ENCODE measurements at regions not wholly inside any gene's neighbourhood (a gene's known extent, or its start where the extent isn't known, plus 50 kb on each side); places are given as distances from the start of the nearest gene placed in this dataset.

GRCh38 chr12:41936333-41936732 lies 208.3 kb downstream of the GXYLT1 start:
- no peak for DNase-seq
- ATAC-seq, result no peak
- TF ChIP-seq, protein P1, sequence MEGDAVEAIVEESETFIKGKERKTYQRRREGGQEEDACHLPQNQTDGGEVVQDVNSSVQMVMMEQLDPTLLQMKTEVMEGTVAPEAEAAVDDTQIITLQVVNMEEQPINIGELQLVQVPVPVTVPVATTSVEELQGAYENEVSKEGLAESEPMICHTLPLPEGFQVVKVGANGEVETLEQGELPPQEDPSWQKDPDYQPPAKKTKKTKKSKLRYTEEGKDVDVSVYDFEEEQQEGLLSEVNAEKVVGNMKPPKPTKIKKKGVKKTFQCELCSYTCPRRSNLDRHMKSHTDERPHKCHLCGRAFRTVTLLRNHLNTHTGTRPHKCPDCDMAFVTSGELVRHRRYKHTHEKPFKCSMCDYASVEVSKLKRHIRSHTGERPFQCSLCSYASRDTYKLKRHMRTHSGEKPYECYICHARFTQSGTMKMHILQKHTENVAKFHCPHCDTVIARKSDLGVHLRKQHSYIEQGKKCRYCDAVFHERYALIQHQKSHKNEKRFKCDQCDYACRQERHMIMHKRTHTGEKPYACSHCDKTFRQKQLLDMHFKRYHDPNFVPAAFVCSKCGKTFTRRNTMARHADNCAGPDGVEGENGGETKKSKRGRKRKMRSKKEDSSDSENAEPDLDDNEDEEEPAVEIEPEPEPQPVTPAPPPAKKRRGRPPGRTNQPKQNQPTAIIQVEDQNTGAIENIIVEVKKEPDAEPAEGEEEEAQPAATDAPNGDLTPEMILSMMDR (IDR thresholded peaks at IDR 0.05), result no peak
- Histone ChIP-seq H3K27ac (no peak overlapping the region), H3K27me3 (no peaks in the 10 kb centered on the region), H3K4me1 (peaks cover 4% of the 10 kb centered on the region), H3K36me3 (no peaks in the 10 kb centered on the region), H3K4me3 (no peak overlapping the region), H3K9me3 (no peaks in the 10 kb centered on the region)
- intact Hi-C loops (cut with DNase I), result no loop called here

DNA sequence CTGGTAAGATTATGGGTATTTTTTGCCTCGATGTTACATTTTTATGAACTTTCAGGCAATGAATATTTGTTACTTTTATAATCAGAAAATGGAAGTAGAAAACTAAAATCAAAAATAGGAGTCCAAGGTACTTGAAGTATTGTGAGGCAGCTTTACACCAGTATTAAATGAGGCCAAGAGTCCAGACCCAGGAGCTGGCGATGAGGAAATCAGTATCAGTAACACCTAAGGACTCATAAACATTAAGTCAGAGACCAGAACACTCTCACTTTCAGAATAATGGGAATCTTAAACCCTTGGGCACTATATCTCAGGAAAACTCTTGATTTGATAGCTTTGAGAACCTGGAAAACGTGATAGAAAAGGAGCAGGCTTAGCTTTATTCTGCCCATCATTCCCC lies 208.8 kb downstream of the GXYLT1 start:
- Histone ChIP-seq H3K27ac (no peak overlapping the region), H3K4me1 (peaks cover 4% of the 10 kb centered on the region), H3K4me3 (no peak overlapping the region), H3K36me3 (no peaks in the 10 kb centered on the region), H3K27me3 (no peaks in the 10 kb centered on the region), H3K9me3 (no peaks in the 10 kb centered on the region)
- intact Hi-C loops (cut with DNase I), result no loop called here
- no peak for DNase-seq
- TF ChIP-seq, protein P1 (IDR thresholded peaks at IDR 0.05), result no peak
- no peak for ATAC-seq

DNA sequence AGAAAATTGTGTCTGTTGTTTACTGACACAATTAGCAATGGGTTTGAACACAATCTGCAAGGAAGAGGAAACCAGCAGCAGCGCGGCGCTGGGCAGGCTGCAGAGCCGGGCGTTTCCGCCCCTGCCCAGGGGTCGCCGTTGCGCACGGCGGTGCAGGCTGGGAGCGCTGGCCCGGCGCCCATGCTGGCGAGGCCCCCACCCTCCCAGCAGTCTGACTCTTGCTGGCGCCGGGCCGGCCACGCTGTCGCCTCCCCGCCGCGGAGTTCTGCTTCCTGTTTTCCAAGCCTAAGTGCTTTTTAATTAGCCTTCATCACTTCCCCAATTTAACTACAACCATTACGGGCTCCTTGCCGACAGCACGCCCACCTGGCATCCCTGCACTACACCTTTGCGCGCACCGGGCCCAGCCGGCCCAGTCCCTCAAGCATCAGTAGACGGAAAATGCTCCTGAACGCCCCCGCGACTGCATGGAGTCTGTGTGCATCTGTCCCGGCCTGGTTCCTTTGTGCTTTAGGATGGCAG lies 212.1 kb downstream of the GXYLT1 start:
- peak; percentile 83 for DNase-seq
- H3K36me3 ChIP-seq, result no peaks in the 10 kb centered on the region
- intact Hi-C loops (cut with DNase I), result no loop called here
- TF ChIP-seq, protein P1 (IDR thresholded peaks at IDR 0.05), result peak; percentile 17
- peak; percentile 95 for ATAC-seq
- H3K27ac ChIP-seq, result peak overlapping the region; percentile 63
- H3K4me1 ChIP-seq, result peaks cover 4% of the 10 kb centered on the region
- peak overlapping the region; percentile 54 for H3K4me3 ChIP-seq
- H3K27me3 ChIP-seq, result no peaks in the 10 kb centered on the region
- no peaks in the 10 kb centered on the region for H3K9me3 ChIP-seq

DNA sequence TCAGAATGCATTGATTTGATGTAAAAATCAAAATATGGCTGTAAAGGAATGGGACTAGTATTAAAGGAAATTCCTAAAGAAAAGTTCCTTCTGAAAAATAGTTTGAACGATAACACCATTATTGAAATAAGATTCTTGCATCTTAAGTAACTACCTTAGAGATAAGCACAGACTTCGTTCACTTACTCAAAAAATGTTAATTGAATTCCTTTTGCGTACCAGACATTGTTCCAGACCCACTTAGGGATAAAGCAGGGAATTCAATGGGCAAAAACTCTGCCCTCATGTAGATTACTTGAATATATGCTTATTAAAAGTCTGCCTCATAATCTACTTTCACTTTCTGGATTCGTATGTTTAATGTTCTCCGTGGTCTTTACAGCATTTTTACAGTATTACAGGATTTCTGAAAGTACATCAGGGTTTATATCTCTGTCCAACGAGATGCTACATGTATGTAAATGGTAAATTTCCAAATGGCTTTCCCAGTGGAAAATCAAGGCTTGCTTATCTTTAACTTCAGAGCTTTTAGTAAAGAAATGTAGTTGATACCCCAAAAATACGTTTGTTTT lies 213.7 kb downstream of the GXYLT1 start:
- TF ChIP-seq, protein P1 (IDR thresholded peaks at IDR 0.05), result no peak
- Histone ChIP-seq H3K36me3 (no peaks in the 10 kb centered on the region), H3K27ac (no peak overlapping the region), H3K4me3 (peak overlapping the region; percentile 25), H3K4me1 (peaks cover 4% of the 10 kb centered on the region), H3K27me3 (no peaks in the 10 kb centered on the region), H3K9me3 (no peaks in the 10 kb centered on the region)
- intact Hi-C loops (cut with DNase I), result no loop called here
- ATAC-seq, result no peak
- DNase-seq, result no peak

GRCh38 chr12:41924111-41924510 lies 220.6 kb downstream of the GXYLT1 start:
- H3K36me3 ChIP-seq, result no peaks in the 10 kb centered on the region
- no peak overlapping the region for H3K4me3 ChIP-seq
- H3K9me3 ChIP-seq, result no peaks in the 10 kb centered on the region
- H3K27ac ChIP-seq, result no peak overlapping the region
- intact Hi-C loops (cut with DNase I), result no loop called here
- TF ChIP-seq, protein P1 (IDR thresholded peaks at IDR 0.05), result no peak
- H3K4me1 ChIP-seq, result no peaks in the 10 kb centered on the region
- H3K27me3 ChIP-seq, result no peaks in the 10 kb centered on the region
- DNase-seq, result no peak
- no peak for ATAC-seq

DNA sequence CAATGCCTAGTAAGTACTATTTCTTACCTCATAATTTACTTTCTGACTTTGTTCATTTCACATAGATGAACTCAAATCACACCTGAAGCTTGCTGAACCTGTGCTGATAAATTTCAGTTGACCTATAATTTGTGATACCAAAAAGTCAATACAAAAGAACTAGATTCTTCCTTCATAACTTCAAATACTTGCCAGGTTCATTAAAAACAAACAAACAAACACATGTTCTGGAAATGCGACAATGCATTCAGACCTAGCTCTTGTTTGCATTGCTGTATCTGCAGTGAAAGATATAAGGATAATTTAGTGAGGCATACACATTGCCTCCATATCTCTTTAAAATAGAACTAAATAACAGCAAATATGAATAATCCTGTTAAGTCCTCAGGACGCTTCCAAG lies 221.3 kb downstream of the GXYLT1 start:
- H3K27me3 ChIP-seq, result no peaks in the 10 kb centered on the region
- no peak overlapping the region for H3K27ac ChIP-seq
- no peaks in the 10 kb centered on the region for H3K36me3 ChIP-seq
- no peaks in the 10 kb centered on the region for H3K9me3 ChIP-seq
- no peaks in the 10 kb centered on the region for H3K4me1 ChIP-seq
- intact Hi-C loops (cut with DNase I), result no loop called here
- TF ChIP-seq, protein P1 (IDR thresholded peaks at IDR 0.05), result no peak
- DNase-seq, result no peak
- no peak for ATAC-seq
- H3K4me3 ChIP-seq, result no peak overlapping the region

Measured in upper lobe of right lung (tissue), 1 donor.